GM12878 (cell line): ENCODE measurements at regions not wholly inside any gene's neighbourhood (a gene's known extent, or its start where the extent isn't known, plus 50 kb on each side); places are given as distances from the start of the nearest gene placed in this dataset.

ENCODE experiments used
- ATAC-seq: fragments of 200-7000 bp; cut with Tn5 transposase; 3 replicates; pipeline ENCODE4 v1.9.1; 2020; ENCODE audit warnings: mild to moderate bottlenecking, moderate library complexity
- BruUV-seq: library from RNA; stranded (reverse); fragments of 400-500 nt; replicated peaks from 2 replicates; lab custom pipeline; 2021; lab: Mats Ljungman, UMichigan
- CTCF ChIA-PET: fragments of 300-600 bp; sonication (Branson Sonifier 250); formaldehyde crosslinking; extraction: SDS; loops from one replicate; lab custom pipeline; 2021; ENCODE audit warnings: inconsistent platforms; lab: Yijun Ruan, JAX
- POLR2A ChIA-PET: fragments of 350-600 bp; formaldehyde crosslinking; extraction: SDS; loops from one replicate; lab custom pipeline; 2021; ENCODE audit warnings: inconsistent platforms; lab: Charles Lee
- RAD21 ChIA-PET: fragments of 300-600 bp; sonication (Branson Sonifier 250); formaldehyde crosslinking; loops from one replicate; lab custom pipeline; 2023; ENCODE audit warnings: antibody characterized with exemption; ENCODE audit not compliant: unreplicated experiment; lab: Charles Lee
- SMC1A ChIA-PET: fragments of 300-600 bp; sonication (Branson Sonifier 250); formaldehyde crosslinking; loops from one replicate; lab custom pipeline; 2023; ENCODE audit not compliant: unreplicated experiment, uncharacterized antibody; lab: Charles Lee
- DNase-seq: peaks from one replicate; pipeline ENCODE4 v3.0.0-alpha.2; 2011; ENCODE audit warnings: low read depth, low spot score
- FAIRE-seq: peaks from 3 replicates; lab custom pipeline; 2011; peaks lifted over from hg19 to GRCh38; lab: Jason Lieb, UNC
- H2AFZ ChIP-seq: 2 replicates; pipeline ENCODE4 v1.6.0; 2011; ENCODE audit warnings: low read depth, low read length, control low read depth; ENCODE audit not compliant: control insufficient read depth
- H3K27ac ChIP-seq: 2 replicates; pipeline ENCODE4 v1.5.1; 2011; ENCODE audit warnings: control low read depth; ENCODE audit not compliant: control insufficient read depth, insufficient read depth
- H3K27me3 ChIP-seq, 2 experiments: replicated peaks in 1 of 2; 2 replicates each; pipeline versions ENCODE4 v1.6.0 to v1.6.1; 2011; ENCODE audit warnings: low read length in 1 of 2; ENCODE audit not compliant: control insufficient read depth in 2 of 2, insufficient read depth in 2 of 2
- H3K36me3 ChIP-seq, 2 experiments: 2 replicates each; pipeline ENCODE4 v1.5.1; 2011; ENCODE audit warnings: low read length in 1 of 2; ENCODE audit not compliant: control insufficient read depth in 2 of 2, insufficient read depth in 2 of 2
- H3K4me1 ChIP-seq: 2 replicates; pipeline ENCODE4 v1.6.1; 2011; ENCODE audit warnings: mild to moderate bottlenecking, low read length, moderate library complexity, mixed read lengths; ENCODE audit not compliant: control insufficient read depth, insufficient read depth
- H3K4me2 ChIP-seq: 2 replicates; pipeline ENCODE4 v1.6.0; 2011; ENCODE audit warnings: control low read depth; ENCODE audit not compliant: control insufficient read depth, insufficient read depth
- H3K4me3 ChIP-seq: fragments of 200-600 bp; sonication (generic); 2 replicates; pipeline ENCODE4 v1.5.1; 2016
- H3K79me2 ChIP-seq: 2 replicates; pipeline ENCODE4 v1.6.0; 2011; ENCODE audit warnings: low read length; ENCODE audit not compliant: control insufficient read depth, insufficient read depth
- H3K9ac ChIP-seq: 2 replicates; pipeline ENCODE4 v1.8.0; 2011; ENCODE audit warnings: low read length, control low read depth, mixed read lengths; ENCODE audit not compliant: control insufficient read depth, insufficient read depth
- H3K9me3 ChIP-seq: replicated peaks from 3 replicates; pipeline ENCODE4 v1.5.1; 2011; ENCODE audit warnings: mild to moderate bottlenecking, low read length; ENCODE audit not compliant: control insufficient read depth, insufficient read depth
- H4K20me1 ChIP-seq: 2 replicates; pipeline ENCODE4 v1.6.0; 2011; ENCODE audit not compliant: control insufficient read depth, insufficient read depth
- CHD1 ChIP-seq: IDR thresholded peaks from 2 replicates; pipeline ENCODE4 v1.6.1; 2012; ENCODE audit warnings: low read depth, low read length, improper control_type of control experiment
- CREB1 ChIP-seq: IDR thresholded peaks from 2 replicates; pipeline ENCODE4 v1.6.1; 2012; ENCODE audit warnings: low read depth, mild to moderate bottlenecking, inconsistent platforms
- ETV6 ChIP-seq, 2 experiments: fragments of 450-650 bp in 1 of 2; IDR thresholded peaks in 1 of 2; conservative IDR thresholded peaks in 1 of 2; 2 replicates each; pipeline ENCODE4 v1.6.1; 2014; ENCODE audit warnings: antibody characterized with exemption in 1 of 2, borderline replicate concordance in 1 of 2, low read depth in 1 of 2, mild to moderate bottlenecking in 1 of 2, moderate library complexity in 1 of 2
- FOS ChIP-seq: IDR thresholded peaks from 3 replicates; pipeline ENCODE4 v1.6.1; 2011; ENCODE audit warnings: borderline replicate concordance; ENCODE audit not compliant: insufficient read length; ENCODE audit errors: extremely low read depth
- HDGF ChIP-seq: fragments of 450-650 bp; IDR thresholded peaks from 2 replicates; pipeline ENCODE4 v1.6.1; 2016; ENCODE audit warnings: antibody characterized with exemption
- IKZF2 ChIP-seq, 2 experiments: fragments of 450-650 bp; IDR thresholded peaks; 2 replicates each; pipeline ENCODE4 v1.6.1; 2017; ENCODE audit warnings: mild to moderate bottlenecking in 2 of 2, moderate library complexity in 2 of 2
- JUND ChIP-seq: IDR thresholded peaks from 2 replicates; pipeline ENCODE4 v1.6.1; 2012; ENCODE audit warnings: low read depth, mild to moderate bottlenecking, low read length, improper control_type of control experiment, moderate library complexity
- MAX ChIP-seq: IDR thresholded peaks from 2 replicates; pipeline ENCODE4 v1.6.1; 2012; ENCODE audit warnings: low read depth, low read length, improper control_type of control experiment
- PAX8 ChIP-seq: fragments of 450-650 bp; IDR thresholded peaks from 2 replicates; pipeline ENCODE4 v1.6.1; 2017; ENCODE audit warnings: mild to moderate bottlenecking, moderate library complexity
- POLR2A ChIP-seq: IDR thresholded peaks from 2 replicates; pipeline ENCODE4 v1.6.1; 2011; ENCODE audit warnings: low read depth, mild to moderate bottlenecking, low read length
- ZBED1 ChIP-seq: IDR thresholded peaks from 2 replicates; pipeline ENCODE4 v1.6.1; 2016; ENCODE audit warnings: borderline replicate concordance
- ZZZ3 ChIP-seq: IDR thresholded peaks from 2 replicates; pipeline ENCODE4 v1.6.1; 2011; ENCODE audit warnings: low read depth; ENCODE audit not compliant: control insufficient read depth, insufficient read length
- WGBS: methylation state at CpG from one replicate; pipeline ENCODE4 v1.1.6; 2016; ENCODE audit warnings: low lambda C conversion rate; ENCODE audit not compliant: insufficient replicate concordance, insufficient coverage; ENCODE audit errors: missing lambda C conversion rate; 5-methylcytosine and 5-hydroxymethylcytosine counted together
- in situ Hi-C: fragments of 300-500 bp; cut with MboI; formaldehyde crosslinking; loops from 9 replicates; pipeline ENCODE4 v1.14.3; 2018; ENCODE audit warnings: mixed read lengths
- intact Hi-C: fragments of 100-400 bp; cut with micrococcal nuclease; formaldehyde crosslinking; loops from one replicate; pipeline ENCODE4 v1.14.2; 2022; ENCODE audit not compliant: unreplicated experiment

GRCh38 chr3:30501526-30501925 lies 104.9 kb upstream of the TGFBR2 start (continued):
- TF ChIP-seq MAX: no peak

- ChIA-PET POLR2A (interaction anchor here (0.8 to 1.0 kb wide), 2 partner anchors 25 to 28 kb away, joined by 3 read pairs; no protein-coding TSS in a partner anchor), RAD21 (interaction anchor here (1.3 to 1.4 kb wide), 2 partner anchors 24 to 27 kb away, joined by 5 to 6 read pairs; no protein-coding TSS in a partner anchor), CTCF (interaction anchor here (1.3 kb wide), 1 partner anchor 33 kb away, joined by 3 read pairs; no protein-coding TSS in a partner anchor), SMC1A (interaction anchor here (2.0 to 2.6 kb wide), 2 partner anchors 25 to 27 kb away, joined by 6 to 10 read pairs; no protein-coding TSS in a partner anchor)
- no peak for FAIRE-seq
- TF ChIP-seq JUND (no peak), ZBED1 (no peak), ZZZ3 (no peak), CHD1 (no peak), HDGF (no peak), IKZF2 (IDR thresholded peaks at IDR 0.05) (no peak), PAX8 (no peak), ETV6 (conservative IDR thresholded peaks at IDR 0.05 in 1 of 2, IDR thresholded peaks at IDR 0.05 in 1 of 2; ENCODE audit: borderline replicate concordance in 1 of 2, low read depth in 1 of 2) (no peak), CREB1 (no peak), POLR2A (no peak), FOS (no peak)
- Histone ChIP-seq H3K27ac (no peak overlapping the region), H3K4me1 (peaks cover 28% of the 10 kb centered on the region), H4K20me1 (no peaks in the 10 kb centered on the region), H3K36me3 (no peaks in the 10 kb centered on the region), H3K27me3 (no peaks in the 10 kb centered on the region), H3K4me3 (no peak overlapping the region), H3K9me3 (no peaks in the 10 kb centered on the region; the same call in 2 of the 3 replicates), H3K4me2 (no peak overlapping the region), H2AFZ (no peak overlapping the region), H3K9ac (no peak overlapping the region), H3K79me2 (no peaks in the 10 kb centered on the region)
- 83% methylated on average over 2 of the region's 2 CpGs for WGBS
- no TSS peak for BruUV-seq
- in situ Hi-C loops: no loop called here
- ATAC-seq: no peak
- intact Hi-C loops: no loop called here
- no peak for DNase-seq
These were observed 104.2 kb upstream of the TGFBR2 start for GRCh38 chr3:30502051-30502741.
